K562 (cell line): ENCODE measurements at regions not wholly inside any gene's neighbourhood (a gene's known extent, or its start where the extent isn't known, plus 50 kb on each side); places are given as distances from the start of the nearest gene placed in this dataset.

Source experiments
- CTCF ChIP-seq, 3 experiments: IDR thresholded peaks in 2 of 3; conservative IDR thresholded peaks in 1 of 3; 2 replicates each; pipeline ENCODE4 v1.5.1; 2011 to 2012; ENCODE audit warnings: low read length in 3 of 3, mild to moderate bottlenecking in 3 of 3, control low read depth in 2 of 3, improper control_type of control experiment in 1 of 3, inconsistent platforms in 1 of 3, low read depth in 1 of 3, mixed read lengths in 1 of 3, moderate library complexity in 1 of 3; ENCODE audit not compliant: insufficient read depth in 2 of 3
- OTX1 ChIP-seq: fragments of 450-650 bp; formaldehyde crosslinking; IDR thresholded peaks from 2 replicates; pipeline ENCODE4 v1.4.0; 2022; ENCODE audit warnings: mild to moderate bottlenecking
- PATZ1 ChIP-seq: fragments of 250-450 bp; sonication (Bioruptor Pico); IDR thresholded peaks from 2 replicates; pipeline ENCODE4 v1.5.0; 2020; ENCODE audit warnings: mild to moderate bottlenecking, borderline replicate concordance
- RFX1 ChIP-seq: fragments of 450-650 bp; IDR thresholded peaks from 2 replicates; pipeline ENCODE4 v1.6.1; 2016; ENCODE audit warnings: mild to moderate bottlenecking, moderate library complexity
- STAT6 ChIP-seq: sonication (generic); formaldehyde crosslinking; IDR thresholded peaks from 2 replicates; pipeline ENCODE4 v1.8.1; 2023; ENCODE audit warnings: mild to moderate bottlenecking, missing genetic modification reagents

- no peak for TF ChIP-seq PATZ1 (CRISPR knock-in tag)
- TF ChIP-seq OTX1 (CRISPR knock-in tag), result no peak
- TF ChIP-seq STAT6 (CRISPR knock-in tag), result no peak
- TF ChIP-seq CTCF (IDR thresholded peaks at IDR 0.05 in 2 of 3, conservative IDR thresholded peaks at IDR 0.05 in 1 of 3; ENCODE audit: insufficient read depth in 2 of 3, low read depth in 1 of 3, low read length in 3 of 3), result peak in 2 of 3 experiments; percentile 2 to 20; a peak in 1 of 6 replicates
- TF ChIP-seq RFX1, result no peak
These were observed 169.7 kb upstream of the ZFHX3 start for GRCh38 chr16:73217654-73218053.
